DOHH2 (cell line): ENCODE measurements at regions not wholly inside any gene's neighbourhood (a gene's known extent, or its start where the extent isn't known, plus 50 kb on each side); places are given as distances from the start of the nearest gene placed in this dataset.

Experiments
- EZH2phosphoT487 ChIP-seq: fragments of 200-600 bp; sonication (generic); IDR thresholded peaks from 2 replicates; pipeline ENCODE4 v1.6.1; 2017; ENCODE audit warnings: borderline replicate concordance, mild to moderate bottlenecking, antibody characterized with exemption, low read length, moderate library complexity, mixed read lengths
- TF ChIP-seq, protein P1 (sequence below): fragments of 200-600 bp; sonication (generic); IDR thresholded peaks from one replicate; pipeline ENCODE4 v1.5.1; 2014; ENCODE audit warnings: antibody characterized with exemption, mild to moderate bottlenecking, low read depth, low read length; ENCODE audit not compliant: poor library complexity, severe bottlenecking

DNA sequence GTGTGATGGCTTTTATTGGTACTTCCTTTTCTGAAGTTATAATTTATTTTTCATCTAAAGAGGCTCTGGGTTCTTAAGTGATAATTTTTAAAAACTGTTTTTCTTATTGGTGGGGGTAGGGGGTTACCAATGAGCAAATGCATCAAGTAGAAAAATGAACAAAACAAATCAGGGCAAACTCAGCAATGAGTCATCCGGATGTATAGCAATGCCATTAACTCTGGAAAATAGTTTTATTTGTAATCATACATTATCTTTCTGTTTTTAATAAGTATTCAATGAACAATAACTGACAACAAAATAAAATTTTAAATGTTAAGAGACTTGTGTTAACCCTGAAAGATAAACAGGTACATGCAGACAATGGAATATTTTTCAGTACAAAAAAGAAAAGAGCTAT, 67.6 kb downstream of the UFM1 start:
- TF ChIP-seq, protein P1, sequence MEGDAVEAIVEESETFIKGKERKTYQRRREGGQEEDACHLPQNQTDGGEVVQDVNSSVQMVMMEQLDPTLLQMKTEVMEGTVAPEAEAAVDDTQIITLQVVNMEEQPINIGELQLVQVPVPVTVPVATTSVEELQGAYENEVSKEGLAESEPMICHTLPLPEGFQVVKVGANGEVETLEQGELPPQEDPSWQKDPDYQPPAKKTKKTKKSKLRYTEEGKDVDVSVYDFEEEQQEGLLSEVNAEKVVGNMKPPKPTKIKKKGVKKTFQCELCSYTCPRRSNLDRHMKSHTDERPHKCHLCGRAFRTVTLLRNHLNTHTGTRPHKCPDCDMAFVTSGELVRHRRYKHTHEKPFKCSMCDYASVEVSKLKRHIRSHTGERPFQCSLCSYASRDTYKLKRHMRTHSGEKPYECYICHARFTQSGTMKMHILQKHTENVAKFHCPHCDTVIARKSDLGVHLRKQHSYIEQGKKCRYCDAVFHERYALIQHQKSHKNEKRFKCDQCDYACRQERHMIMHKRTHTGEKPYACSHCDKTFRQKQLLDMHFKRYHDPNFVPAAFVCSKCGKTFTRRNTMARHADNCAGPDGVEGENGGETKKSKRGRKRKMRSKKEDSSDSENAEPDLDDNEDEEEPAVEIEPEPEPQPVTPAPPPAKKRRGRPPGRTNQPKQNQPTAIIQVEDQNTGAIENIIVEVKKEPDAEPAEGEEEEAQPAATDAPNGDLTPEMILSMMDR, result no peak
- TF ChIP-seq EZH2phosphoT487, result no peak
